ENCODE measurements at regions not wholly inside any gene's neighbourhood (a gene's known extent, or its start where the extent isn't known, plus 50 kb on each side); places are given as distances from the start of the nearest gene placed in this dataset.
A peak's percentile ranks its signal among the peaks of the same experiment; 100 is the strongest.

DNA sequence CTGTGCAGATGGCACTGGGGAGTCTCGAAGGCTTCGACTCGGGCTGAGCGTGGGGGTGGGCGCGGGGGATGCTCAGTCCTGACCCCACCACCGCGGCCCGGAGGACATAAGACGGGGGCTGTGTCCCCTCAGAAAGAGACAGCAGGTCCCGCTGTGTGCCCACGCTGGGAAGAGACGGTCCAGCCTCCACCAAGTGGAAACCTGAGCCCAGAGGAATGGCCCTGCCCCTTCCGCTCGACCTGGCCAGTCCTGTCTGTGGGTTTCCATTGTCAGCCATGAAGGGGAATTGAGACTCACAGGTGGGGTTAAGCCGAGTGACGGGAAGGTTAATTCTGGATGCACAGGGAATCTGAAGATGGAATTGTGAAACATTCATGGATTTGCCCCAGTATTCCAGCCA, 442.7 kb downstream of the PREX1 start:
- no peak overlapping the region for H3K4me3 Mint-ChIP-seq (ENCODE audit: unreplicated experiment)
- no peaks in the 10 kb centered on the region for H3K9me3 Mint-ChIP-seq (ENCODE audit: unreplicated experiment)
- intact Hi-C loops (cut with micrococcal nuclease): no loop called here
- TF ChIP-seq, protein P1, sequence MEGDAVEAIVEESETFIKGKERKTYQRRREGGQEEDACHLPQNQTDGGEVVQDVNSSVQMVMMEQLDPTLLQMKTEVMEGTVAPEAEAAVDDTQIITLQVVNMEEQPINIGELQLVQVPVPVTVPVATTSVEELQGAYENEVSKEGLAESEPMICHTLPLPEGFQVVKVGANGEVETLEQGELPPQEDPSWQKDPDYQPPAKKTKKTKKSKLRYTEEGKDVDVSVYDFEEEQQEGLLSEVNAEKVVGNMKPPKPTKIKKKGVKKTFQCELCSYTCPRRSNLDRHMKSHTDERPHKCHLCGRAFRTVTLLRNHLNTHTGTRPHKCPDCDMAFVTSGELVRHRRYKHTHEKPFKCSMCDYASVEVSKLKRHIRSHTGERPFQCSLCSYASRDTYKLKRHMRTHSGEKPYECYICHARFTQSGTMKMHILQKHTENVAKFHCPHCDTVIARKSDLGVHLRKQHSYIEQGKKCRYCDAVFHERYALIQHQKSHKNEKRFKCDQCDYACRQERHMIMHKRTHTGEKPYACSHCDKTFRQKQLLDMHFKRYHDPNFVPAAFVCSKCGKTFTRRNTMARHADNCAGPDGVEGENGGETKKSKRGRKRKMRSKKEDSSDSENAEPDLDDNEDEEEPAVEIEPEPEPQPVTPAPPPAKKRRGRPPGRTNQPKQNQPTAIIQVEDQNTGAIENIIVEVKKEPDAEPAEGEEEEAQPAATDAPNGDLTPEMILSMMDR (IDR thresholded peaks at IDR 0.05; ENCODE audit: unreplicated experiment): no peak
- no TSS peak for BruUV-seq (replicated peaks)
- DNase-seq (ENCODE audit: unreplicated experiment): no peak
- ChIA-PET POLR2A (no interaction called here), CTCF (no interaction called here)
- H3K4me1 Mint-ChIP-seq (ENCODE audit: insufficient read depth, unreplicated experiment): no peaks in the 10 kb centered on the region
- peaks cover 75% of the 10 kb centered on the region for H3K27me3 Mint-ChIP-seq (ENCODE audit: insufficient read depth, unreplicated experiment)
- no peak overlapping the region for H3K27ac Mint-ChIP-seq (ENCODE audit: low read depth, unreplicated experiment)
- H3K36me3 Mint-ChIP-seq (ENCODE audit: insufficient read depth, unreplicated experiment): no peaks in the 10 kb centered on the region

DNA sequence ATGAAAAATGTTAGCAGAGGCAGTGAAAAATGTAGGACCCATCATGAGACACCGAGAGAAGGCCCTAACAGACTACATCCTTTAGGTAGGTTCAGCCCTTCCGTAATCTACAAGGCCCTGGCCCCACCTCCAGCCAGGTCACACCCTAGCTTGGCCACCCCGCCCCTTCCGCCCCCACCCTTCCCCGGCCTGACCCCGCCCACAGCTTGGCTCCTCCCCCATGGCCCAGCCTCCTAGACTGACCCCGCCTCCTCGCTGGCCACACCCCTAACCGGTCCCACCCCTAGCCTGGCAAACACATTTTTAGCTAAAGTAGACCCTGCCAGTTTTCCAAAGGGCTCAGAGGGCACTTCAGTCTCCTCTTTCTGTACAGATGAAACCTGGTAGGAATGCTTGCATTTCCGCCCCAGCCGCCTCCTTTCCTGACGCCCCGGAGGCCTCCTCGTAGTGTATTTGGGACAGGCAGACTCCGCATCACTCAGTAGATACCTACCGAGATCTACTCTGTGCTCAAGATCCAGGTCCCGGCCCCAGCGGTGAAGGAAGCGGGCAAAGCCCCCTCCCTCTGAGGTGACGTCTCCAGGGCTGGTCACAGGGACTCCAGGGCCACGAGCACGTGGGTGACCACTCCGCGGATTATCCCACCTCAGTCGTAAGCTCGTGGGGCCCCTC, 443.5 kb downstream of the PREX1 start:
- peaks cover 66% of the 10 kb centered on the region for H3K27me3 Mint-ChIP-seq (ENCODE audit: insufficient read depth, unreplicated experiment)
- no peaks in the 10 kb centered on the region for H3K4me1 Mint-ChIP-seq (ENCODE audit: insufficient read depth, unreplicated experiment)
- H3K27ac Mint-ChIP-seq (ENCODE audit: low read depth, unreplicated experiment): no peak overlapping the region
- ChIA-PET CTCF (interaction anchor here (0.7 kb wide), 1 partner anchor 21 kb away, joined by 4 read pairs; no protein-coding TSS in a partner anchor), POLR2A (no interaction called here)
- H3K9me3 Mint-ChIP-seq (ENCODE audit: unreplicated experiment): no peaks in the 10 kb centered on the region
- TF ChIP-seq, protein P1 (IDR thresholded peaks at IDR 0.05; ENCODE audit: unreplicated experiment): no peak
- peak; percentile 8 for DNase-seq (ENCODE audit: unreplicated experiment)
- no peak overlapping the region for H3K4me3 Mint-ChIP-seq (ENCODE audit: unreplicated experiment)
- H3K36me3 Mint-ChIP-seq (ENCODE audit: insufficient read depth, unreplicated experiment): no peaks in the 10 kb centered on the region
- BruUV-seq (replicated peaks): no TSS peak
- intact Hi-C loops (cut with micrococcal nuclease): no loop called here

DNA sequence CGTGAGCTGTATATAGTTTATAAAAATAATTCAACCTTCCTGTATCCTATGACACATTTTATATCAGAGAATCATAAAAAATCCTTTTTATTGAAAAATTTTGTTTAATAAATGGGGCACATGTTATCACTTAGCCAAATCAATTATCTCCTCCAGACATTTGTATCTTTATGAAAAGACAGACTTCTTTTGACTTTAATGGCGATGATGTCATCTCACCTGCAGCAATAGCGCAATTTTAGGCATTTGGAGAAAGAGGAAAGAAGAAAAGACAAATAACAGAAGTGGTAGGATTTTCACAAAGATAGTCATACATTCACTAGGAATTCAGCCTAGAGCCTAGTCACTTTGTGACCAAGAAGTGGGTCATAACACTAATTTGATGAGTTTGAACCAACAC, 444.5 kb downstream of the PREX1 start:
- ChIA-PET POLR2A (no interaction called here), CTCF (interaction anchor here (0.7 kb wide), 1 partner anchor 22 kb away, joined by 4 read pairs; no protein-coding TSS in a partner anchor)
- H3K4me3 Mint-ChIP-seq (ENCODE audit: unreplicated experiment): no peak overlapping the region
- intact Hi-C loops (cut with micrococcal nuclease): no loop called here
- no peak for DNase-seq (ENCODE audit: unreplicated experiment)
- H3K36me3 Mint-ChIP-seq (ENCODE audit: insufficient read depth, unreplicated experiment): no peaks in the 10 kb centered on the region
- H3K4me1 Mint-ChIP-seq (ENCODE audit: insufficient read depth, unreplicated experiment): no peaks in the 10 kb centered on the region
- no TSS peak for BruUV-seq (replicated peaks)
- no peaks in the 10 kb centered on the region for H3K9me3 Mint-ChIP-seq (ENCODE audit: unreplicated experiment)
- H3K27me3 Mint-ChIP-seq (ENCODE audit: insufficient read depth, unreplicated experiment): peaks cover 56% of the 10 kb centered on the region
- TF ChIP-seq, protein P1 (IDR thresholded peaks at IDR 0.05; ENCODE audit: unreplicated experiment): no peak
- H3K27ac Mint-ChIP-seq (ENCODE audit: low read depth, unreplicated experiment): no peak overlapping the region

DNA sequence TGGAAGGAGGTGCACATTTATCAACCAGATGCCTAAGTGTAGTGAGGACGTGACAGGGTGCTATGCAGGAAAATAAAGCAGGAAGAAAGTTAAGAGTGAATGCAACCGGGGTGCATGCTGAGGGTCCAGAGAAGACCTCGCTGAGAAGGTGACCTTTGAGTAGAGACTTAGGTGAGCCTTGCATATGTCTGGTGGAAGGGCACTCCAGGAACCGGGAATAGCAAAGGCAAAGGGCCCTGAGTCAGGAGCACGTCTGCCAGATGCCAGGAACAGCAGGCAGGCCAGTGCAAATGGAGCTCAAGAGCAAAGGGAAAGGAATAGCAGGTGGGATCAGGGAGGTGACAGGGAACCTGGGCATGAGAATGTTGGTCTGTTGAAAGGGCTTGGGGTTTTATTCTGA, 445.5 kb downstream of the PREX1 start:
- ChIA-PET CTCF (no interaction called here), POLR2A (no interaction called here)
- BruUV-seq (replicated peaks): no TSS peak
- H3K9me3 Mint-ChIP-seq (ENCODE audit: unreplicated experiment): no peaks in the 10 kb centered on the region
- no peaks in the 10 kb centered on the region for H3K36me3 Mint-ChIP-seq (ENCODE audit: insufficient read depth, unreplicated experiment)
- H3K27ac Mint-ChIP-seq (ENCODE audit: low read depth, unreplicated experiment): no peak overlapping the region
- DNase-seq (ENCODE audit: unreplicated experiment): no peak
- H3K4me1 Mint-ChIP-seq (ENCODE audit: insufficient read depth, unreplicated experiment): no peaks in the 10 kb centered on the region
- no peak overlapping the region for H3K4me3 Mint-ChIP-seq (ENCODE audit: unreplicated experiment)
- TF ChIP-seq, protein P1 (IDR thresholded peaks at IDR 0.05; ENCODE audit: unreplicated experiment): no peak
- H3K27me3 Mint-ChIP-seq (ENCODE audit: insufficient read depth, unreplicated experiment): peaks cover 52% of the 10 kb centered on the region
- intact Hi-C loops (cut with micrococcal nuclease): no loop called here

All from MCF 10A (cell line).